ENCODE measurements at regions not wholly inside any gene's neighbourhood (a gene's known extent, or its start where the extent isn't known, plus 50 kb on each side); places are given as distances from the start of the nearest gene placed in this dataset.

- no peak for TF ChIP-seq ADNP (CRISPR knock-in tag; IDR thresholded peaks at IDR 0.05)
- TF ChIP-seq POLR2AphosphoS2 (IDR thresholded peaks at IDR 0.05; ENCODE audit: low read depth, low read length) = no peak
- TF ChIP-seq ZNF513 (CRISPR knock-in tag; conservative IDR thresholded peaks at IDR 0.05) = no peak
- no peak for TF ChIP-seq ATF2 (CRISPR knock-in tag; IDR thresholded peaks at IDR 0.05)
- TF ChIP-seq HNF4A (CRISPR knock-in tag; IDR thresholded peaks at IDR 0.05) = no peak
- no peak for TF ChIP-seq ZNF670 (CRISPR knock-in tag; IDR thresholded peaks at IDR 0.05; ENCODE audit: borderline replicate concordance)
- no peak for TF ChIP-seq ZSCAN25 (CRISPR knock-in tag; IDR thresholded peaks at IDR 0.05)
These were observed 159.4 kb downstream of the KLF13 start for GRCh38 chr15:31485911-31486461.

Data from HepG2 (cell line).